Fibroblast of upper back skin (primary cell): ENCODE measurements at regions not wholly inside any gene's neighbourhood (a gene's known extent, or its start where the extent isn't known, plus 50 kb on each side); places are given as distances from the start of the nearest gene placed in this dataset.
"Not testable (repeated sequence)": the region's sequence is repeated elsewhere in the genome, so short reads cannot be mapped to it uniquely, and the experiment has no call there.

Experiments
- DNase-seq: peaks from one replicate; pipeline ENCODE4 v3.0.0-alpha.2; 2013

DNA sequence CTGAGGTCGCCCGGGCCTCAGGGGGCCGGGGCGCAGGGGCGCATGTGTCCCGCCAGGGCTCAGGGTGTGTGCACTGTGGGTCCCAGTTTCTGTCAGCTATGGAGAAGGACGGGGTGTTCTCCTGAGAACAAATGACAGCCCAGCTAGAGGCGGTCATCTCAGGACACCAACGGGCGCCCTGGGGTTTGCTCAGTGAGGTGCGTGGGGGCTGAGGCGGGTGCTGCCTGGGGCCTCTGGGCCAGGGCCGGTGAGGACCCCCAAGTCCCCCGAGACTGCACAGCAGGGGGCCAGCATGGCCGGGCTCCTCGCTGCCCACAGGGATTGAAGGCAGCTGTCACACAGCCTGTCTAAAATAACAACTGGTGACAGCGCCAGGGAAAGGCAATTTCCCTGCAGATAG lies 808.8 kb upstream of the SOX11 start:
- no peak for DNase-seq

DNA sequence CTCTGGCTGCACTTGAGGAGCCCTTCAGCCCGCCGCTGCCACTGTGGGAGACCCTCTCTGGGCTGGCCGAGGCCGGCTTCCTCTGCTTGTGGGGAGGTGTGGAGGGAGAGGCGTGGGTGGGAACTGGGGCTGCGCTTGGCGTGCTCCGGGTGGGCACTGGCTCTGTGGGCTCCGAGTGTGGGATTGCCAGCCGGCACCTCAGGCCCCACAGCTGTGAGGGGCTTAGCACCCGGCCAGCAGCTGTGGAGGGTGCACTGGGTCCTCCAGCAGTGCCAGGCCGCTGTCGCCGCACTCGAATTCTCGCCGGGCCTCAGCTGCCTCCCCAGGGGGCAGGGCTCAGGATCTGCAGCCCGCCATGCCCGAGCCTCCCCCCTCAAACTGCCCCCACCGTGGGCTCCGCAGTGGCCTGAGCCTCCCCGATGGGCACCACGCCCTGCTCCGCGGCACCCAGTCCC lies 808.0 kb upstream of the SOX11 start:
- DNase-seq: no peak

DNA sequence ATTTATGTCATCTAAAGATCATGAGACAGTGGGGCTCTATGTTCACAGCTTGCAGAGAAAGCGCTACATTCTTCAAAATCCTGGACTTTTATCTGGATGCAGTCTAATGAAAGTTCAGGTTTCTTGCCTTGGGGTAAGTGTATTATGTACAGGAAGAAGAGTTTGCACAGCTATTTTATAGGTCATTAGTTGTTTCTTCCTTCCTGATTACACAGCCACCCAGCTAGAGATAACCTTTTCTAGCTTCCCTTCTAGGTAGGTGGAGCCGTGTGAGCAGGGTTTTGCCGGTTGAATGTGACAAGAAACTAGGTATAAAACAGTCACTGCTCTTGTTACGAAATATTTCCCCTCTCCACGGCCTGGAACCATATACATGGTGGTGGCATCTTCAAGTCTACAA lies 800.8 kb upstream of the SOX11 start:
- no peak for DNase-seq

DNA sequence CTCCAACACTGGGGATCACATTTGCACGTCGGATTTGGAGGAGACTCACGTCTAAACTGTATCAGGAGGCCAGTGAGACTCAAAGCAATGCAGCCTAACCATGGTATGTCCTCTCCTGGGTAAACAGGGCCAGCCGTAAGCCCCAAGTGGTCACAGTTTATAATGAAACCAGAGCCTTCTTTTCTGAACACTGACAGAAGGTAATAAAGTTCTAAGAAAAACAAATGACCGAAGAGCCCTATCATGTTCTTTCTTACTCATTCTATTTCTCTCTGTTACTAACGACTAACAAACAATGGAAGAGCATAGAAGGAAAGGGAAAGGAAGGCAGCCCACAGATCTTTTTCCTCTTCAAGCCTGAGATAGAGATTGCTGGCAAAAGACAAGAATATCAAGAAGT lies 796.8 kb upstream of the SOX11 start:
- no peak for DNase-seq

DNA sequence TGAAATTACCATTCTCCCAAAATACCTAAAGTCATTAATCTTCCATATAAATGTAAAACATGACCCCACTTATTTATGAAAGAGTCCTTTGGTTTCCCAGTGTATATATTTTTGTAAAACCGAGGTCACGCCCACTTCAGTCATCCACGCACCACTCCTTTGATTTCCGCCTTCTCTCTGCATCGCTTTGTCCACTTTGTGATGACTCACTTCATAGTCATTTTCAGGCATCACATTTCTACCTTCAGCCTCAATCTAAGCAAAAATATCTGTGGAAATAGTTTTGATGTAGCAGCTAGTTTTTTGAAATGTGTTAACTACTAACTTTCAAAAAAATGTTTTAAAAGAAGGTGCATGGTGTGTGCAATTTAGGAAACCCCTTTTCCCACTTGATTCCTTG lies 793.5 kb upstream of the SOX11 start:
- peak; percentile 1 for DNase-seq

DNA sequence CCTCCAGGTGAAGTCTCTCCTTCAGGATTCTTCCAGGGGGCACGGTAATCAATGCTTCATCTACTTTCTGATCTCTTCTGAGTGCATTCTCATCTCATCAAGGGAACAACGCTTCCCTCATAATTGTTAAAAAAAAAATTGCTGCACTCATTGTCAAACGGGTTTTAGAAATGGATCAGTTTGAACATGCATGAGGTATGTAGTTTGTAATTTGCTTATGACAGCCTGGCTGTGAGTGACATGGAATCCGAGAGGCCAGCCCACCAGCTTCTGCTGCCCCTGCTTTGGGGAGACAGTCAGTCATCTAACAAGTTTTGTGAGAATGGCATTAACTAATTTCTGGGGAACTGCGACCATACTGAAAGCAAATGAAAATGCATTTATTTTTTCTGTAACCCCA lies 791.9 kb upstream of the SOX11 start:
- no peak for DNase-seq

DNA sequence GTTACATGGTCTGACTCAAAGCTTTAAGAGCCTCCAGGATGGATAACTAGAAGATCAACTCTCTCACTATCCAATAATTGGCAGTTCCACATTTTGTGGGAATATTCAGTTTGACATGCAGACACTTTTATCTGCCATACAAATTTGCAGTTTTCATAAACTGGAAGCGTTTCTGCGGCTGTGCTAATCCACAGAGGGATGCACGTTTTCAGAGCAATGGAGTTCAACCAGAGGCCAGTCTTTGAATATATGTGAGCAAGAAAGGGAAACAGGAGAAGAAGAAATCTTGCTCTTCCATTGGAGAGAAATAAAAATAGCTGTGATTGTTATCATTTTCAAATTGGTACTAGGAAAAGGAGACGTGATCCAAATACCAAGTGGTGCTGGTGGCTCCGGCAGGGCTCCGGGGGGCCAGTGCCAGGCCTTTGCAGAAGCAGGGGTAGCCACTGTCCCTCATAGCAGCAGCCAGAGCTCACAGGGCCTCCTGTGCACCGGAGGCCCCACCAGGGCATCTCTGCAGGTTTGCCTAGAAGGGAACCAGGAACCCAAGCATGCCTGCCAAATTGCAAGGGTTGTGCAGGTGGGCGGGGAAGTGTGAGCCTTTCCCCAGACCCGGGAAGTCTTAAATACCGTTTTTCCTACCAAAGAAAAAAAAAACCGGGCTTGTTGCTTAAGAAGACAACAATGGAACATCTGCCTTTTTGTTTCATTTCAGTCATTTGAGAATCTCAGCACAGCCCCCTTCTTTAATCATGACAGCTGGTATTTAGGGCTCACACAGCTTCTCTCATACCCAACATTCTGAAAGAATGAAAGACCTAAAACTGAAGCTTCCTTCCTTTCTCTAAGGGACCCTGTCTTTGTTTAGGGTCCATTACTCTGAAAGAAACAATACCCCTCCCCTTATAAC lies 791.1 kb upstream of the SOX11 start:
- no peak for DNase-seq

DNA sequence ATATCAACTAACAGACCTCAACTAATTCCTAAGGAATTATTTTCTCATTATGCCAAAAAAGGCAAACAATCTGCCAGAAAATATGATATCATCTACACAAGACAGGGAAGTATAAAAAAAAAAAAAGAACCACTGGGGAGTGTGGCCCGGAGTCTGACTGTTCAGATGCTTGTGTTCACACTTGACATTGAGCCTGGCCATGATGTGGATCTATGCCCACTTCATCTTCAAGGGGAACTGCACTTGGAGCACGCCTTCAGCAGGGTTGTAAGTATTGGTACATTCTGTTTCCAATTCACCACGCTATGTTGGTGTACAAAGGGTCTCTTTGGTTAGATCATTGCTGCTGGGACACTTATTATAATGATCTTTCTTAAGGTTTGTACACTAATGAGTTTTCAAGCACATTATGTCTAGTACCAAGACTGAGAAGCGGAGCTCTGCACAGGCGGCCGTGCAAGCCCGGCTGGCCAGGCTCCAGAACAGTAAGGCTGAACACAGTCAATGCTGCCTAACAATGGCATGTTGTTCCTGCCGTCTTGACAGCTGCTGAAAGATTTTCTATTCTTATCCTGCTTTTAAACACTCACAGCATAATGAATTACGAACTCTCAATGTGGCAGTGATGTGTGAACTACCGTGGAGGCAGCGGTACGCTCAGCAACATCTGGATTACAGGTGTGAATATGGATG lies 788.4 kb upstream of the SOX11 start:
- DNase-seq: no peak

DNA sequence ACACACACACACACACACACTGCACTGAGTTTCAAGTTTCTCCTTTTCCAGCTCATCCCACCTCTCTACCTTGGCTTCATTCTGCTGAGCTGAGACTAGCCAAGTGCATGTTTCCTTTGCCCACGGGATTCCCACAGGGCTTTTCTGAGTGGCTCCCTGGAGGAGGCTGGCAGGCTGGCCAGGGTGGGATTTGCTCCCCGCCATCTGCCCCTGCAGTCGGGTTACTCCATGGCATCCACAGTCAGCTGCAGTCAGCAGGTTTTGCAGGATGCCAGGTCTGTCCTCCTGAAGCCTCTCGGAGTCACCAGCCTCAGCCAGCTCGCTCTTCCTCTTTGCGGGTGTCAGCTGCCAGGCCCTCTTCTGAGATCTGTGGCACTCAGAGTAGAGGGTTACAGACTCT lies 783.7 kb upstream of the SOX11 start:
- no peak for DNase-seq

DNA sequence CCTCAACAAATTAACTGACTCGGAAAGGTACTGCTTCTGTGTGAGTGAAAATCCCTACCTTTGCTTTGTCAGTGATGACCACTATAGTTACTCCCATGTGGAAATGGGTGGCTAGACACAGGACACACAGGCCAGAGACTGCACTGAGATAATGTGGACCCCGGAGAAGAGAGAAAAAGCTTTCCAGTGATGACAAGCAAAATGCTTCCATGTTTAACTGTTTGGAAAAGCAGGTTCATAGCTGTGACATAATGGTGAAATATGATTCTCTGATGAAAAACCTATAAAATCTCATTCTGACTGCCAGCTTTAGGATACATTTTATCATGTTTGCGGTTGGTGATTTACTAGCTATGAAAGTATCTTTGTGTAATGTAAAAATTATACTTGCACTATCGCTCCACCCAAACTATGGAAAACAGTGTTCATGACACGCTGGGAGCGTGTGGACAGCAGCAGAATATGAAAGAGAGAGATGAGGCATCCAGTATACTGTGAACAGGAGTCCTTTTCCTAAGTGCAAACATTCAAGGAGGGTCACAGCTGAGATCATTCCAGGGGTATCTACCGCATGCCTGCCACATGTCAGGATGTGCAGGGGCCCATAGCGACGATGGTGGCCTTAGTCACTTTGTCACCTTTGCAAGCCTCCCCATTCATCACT lies 782.7 kb upstream of the SOX11 start:
- no peak for DNase-seq

DNA sequence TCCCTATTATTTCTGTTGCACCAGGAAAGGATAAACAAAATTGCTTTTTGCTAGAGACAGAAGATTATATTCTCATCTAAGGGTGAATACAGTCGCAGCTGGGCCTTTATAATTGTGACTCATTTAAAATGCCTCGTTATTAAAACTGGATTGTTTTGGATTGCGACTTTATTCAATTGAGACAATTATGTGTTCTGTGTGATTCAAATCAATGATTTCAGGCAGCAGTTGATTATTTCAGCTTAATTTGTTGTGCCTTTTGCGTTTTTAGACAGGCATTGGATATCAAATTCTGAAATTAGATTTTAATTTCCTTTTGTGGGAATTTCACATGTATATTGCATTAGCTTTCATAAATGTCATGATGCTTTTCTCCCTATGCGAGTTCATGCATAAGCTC lies 778.1 kb upstream of the SOX11 start:
- DNase-seq: no peak

DNA sequence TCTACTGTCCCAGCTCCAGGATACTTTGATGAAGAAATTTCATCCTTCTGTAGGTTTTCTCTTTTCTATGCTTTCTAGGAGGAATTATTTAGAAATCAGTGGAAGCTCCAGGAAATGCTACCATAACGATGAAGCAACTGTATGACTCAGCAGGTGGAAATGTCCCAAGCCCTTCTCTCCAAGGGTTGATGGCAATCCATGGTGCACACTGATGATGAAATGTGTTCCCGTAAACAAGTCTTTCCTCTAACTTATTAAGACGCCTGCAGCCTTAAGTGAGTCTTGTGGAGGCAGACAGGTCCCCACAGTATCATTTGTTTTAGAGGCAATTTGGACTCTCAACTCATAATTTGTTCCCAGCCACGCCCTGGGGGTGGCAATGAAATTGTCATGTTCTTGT lies 777.6 kb upstream of the SOX11 start:
- DNase-seq: peak; percentile 5

DNA sequence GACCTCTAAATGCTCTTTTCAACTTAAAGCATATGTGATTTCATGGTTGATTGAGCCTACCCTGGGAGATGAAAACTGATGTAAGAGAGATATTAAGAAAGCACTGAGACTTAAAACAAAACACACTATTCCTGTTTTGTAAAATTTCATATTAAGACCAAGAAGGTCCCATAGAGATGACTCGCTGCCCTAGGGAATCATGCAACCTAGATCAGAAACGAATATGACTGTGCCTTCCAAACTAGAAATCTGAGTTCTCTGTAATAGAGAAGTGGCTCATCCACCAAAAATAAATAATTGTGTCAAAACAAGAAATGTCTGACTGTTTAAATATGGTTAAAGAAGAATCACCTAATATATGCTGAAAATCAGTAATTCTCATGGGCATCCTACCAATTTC lies 776.8 kb upstream of the SOX11 start:
- no peak for DNase-seq

DNA sequence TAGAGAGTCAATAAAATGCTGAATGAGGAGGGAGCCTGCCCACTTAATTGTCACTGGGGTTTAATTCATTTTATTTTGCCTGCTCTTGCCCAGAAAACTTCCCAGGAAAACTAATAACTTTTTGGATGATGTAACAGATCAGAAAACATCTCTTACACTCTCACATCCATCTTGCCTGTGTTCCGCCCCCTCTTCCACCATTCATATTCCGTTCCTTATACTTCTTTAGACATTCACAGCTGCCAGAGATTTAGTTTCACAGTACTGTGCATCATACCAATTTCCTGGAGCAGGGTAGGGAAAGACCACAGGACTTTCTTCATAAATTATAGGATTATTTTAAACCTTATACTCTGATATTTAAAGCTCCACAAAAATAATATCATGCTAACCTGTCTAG lies 776.1 kb upstream of the SOX11 start:
- no peak for DNase-seq

DNA sequence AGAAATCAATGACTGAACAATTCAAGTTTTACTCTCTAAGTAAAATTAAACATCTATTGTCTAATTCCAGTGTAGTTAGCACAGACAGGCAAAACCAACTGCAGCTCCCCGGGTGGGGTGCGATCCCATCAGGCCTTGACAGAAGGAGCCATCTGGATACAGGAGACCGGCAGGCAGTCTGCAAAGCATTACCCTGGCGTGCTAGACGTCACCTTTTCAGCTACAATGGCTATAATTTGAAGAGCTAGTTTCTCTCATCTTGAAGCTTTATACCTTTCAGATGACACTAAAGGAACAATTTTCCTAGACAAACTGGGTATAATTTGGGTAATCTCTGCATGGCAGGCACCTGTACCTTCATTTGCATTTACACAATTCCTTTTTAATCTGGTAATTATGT lies 761.5 kb upstream of the SOX11 start:
- no peak for DNase-seq

DNA sequence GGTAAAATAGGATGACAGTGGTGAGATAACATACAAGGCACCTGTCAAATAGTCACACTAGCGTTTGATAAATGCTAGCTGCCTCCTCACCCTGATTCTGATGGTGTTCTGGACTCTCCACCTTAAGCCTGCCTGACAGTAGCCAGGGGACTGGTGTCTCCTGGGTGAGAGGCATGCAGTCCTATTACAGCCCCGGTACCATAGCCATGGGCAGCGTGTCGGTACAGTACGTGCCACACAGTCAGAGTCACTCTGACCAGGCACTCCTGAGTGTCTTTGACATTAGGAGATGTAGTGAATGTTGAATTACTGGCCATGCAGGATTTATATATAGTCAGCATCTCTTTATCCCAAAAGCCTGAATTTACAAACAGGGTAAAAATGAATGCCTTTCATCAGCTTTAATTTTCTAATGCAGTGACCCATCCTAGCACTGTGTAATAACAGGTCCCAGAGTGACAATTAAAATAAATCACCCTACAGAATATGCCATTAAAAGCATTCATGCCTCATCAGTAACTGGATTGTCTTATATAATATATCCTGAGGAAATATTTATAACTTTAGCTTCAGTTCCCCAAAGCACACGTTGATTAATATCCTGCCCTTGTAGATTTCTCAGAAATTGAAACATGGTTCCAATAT lies 760.3 kb upstream of the SOX11 start:
- DNase-seq: no peak

DNA sequence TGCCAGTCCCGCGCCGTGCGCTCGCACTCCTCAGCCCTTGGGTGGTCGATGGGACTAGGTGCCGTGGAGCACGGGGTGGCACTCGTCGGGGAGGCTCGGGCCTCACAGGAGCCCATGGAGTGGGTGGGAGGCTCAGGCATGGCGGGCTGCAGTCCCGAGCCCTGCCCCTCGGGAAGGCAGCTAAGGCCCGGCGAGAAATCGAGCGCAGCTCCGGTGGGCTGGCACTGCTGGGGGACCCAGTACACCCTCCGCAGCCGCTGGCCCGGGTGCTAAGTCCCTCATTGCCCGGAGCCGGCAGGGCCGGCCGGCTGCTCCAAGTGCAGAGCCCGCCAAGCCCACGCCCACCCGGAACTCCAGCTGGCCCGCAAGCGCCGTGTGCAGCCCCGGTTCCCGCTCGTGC lies 756.9 kb upstream of the SOX11 start:
- not testable (repeated sequence) for DNase-seq

DNA sequence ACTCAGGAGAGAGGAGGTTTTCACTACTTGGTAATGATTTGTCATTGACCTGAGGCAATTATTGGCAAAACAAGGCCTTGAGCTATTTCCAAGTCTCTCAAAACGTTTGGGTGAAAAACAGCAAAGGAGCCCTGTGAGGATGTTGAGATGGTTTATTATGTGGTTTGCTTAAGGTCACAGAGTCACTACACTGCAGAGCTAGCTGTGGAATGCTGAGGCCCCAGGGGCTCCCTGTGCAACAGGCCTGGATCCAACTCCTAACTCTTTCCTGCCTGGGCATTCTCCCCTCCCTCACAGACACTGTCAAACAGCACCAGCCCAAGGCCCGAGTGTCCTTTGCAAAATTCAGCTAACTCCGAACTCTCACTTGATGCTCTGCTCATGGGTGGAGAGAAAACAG lies 754.6 kb upstream of the SOX11 start:
- peak; percentile 6 for DNase-seq

DNA sequence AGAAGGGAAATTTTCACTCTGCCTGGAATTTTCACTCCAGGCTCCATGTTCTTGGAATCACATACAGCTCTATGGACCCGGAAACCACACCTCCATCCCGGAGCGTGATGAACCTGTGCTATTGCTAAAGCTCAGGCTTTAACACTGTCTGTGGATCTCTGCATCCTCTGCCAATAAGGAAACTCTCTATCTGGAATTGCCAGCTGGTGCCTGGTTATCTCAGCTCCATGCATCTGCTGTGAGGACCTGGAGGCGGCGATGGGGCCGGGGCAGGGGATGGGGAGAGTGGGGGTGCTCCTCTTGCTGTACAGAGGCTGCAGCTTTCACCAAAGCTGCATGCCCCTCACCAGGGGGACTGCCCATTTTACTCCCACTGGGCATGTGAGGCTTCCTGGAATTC lies 754.0 kb upstream of the SOX11 start:
- no peak for DNase-seq

DNA sequence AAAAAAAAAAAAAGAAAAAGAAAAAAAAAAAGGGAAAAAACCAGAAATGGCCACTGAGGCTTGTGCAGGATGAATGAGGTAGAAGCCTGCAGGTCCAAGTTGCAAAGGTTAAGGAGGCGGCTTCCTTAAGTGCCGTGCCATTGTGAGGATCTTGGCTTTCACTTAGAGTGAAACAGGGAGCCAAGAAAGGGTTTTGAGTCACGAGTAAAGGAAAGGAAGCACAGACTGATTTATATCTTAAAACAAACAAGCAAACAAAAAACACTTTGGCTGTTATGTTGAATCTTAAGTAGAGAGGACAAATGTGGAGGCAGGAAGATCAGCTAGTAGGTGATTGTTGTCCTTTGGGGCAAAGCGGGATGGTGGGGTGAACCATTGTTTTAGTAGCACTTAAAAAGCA lies 749.7 kb upstream of the SOX11 start:
- no peak for DNase-seq

DNA sequence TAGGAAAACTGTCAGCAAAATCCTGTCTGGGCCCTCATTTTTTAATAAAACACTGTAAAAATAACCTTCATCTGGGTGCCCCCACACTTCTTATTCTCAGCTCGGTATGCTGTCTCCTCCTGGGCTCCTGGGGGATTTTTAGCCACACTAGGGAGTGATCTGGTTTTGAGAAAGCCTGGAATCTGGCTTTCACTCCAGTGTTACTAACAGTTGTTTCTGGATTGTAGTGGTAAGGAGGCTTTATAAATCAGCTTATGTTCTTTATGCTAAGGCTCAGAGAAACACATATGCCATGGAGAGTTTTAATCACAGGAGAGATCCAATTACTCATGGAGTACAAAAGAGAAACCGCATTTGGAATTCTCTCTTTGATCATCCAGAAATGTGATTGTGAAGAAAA lies 744.3 kb upstream of the SOX11 start:
- no peak for DNase-seq

DNA sequence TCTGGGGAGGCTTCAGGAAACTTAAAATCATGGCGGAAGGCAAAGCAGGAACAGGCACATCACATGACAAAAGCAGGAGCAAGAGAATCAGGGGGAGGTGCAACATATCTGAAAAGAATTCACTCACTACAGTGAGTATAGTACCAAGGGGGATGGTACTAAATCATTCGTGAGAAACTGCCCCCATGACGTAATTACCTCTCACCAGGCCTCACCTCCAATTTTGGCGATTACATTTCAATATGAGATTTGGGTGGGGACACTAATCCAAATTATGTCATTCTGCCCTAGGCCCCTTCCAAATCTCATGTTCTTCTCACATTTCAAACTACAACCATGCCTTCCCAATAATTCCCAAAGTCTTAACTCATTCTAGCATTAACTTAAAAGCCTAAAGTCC lies 740.8 kb upstream of the SOX11 start:
- DNase-seq: no peak

DNA sequence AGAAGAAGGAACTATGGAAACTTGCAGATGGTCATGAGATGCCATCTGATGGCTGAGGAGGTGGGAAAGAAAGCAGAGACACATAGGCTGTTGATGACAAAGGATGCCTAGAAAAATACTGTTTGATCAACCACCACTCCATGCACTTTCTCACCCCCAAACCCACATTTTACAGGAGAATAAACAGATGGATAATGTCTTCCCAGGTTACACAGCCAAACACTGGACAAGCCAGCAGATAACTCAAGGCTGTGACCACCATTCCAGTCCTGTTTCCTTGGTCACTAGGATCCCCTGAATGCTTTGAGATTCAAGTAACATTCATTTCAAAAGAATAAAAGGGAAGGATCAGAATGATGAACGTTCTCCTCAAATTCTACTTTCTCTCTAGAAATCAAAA lies 733.0 kb upstream of the SOX11 start:
- no peak for DNase-seq
